Activated naive CD8-positive, alpha-beta T cell treated with anti-CD3 and anti-CD28 coated beads, Interleukin-2, amount 10 ng/mL, durations not matched to agents 7 days and 5 days (primary cell): ENCODE measurements at regions not wholly inside any gene's neighbourhood (a gene's known extent, or its start where the extent isn't known, plus 50 kb on each side); places are given as distances from the start of the nearest gene placed in this dataset.
"Not testable (repeated sequence)": the region's sequence is repeated elsewhere in the genome, so short reads cannot be mapped to it uniquely, and the experiment has no call there.

Experiments used
- ATAC-seq: fragments of 150-1000 bp; cut with Tn5 transposase; one replicate; pipeline ENCODE4 v1.10.0; 2021; ENCODE audit warnings: low read depth, moderate library complexity
- POLR2A ChIA-PET: fragments of 350-600 bp; sonication (Branson Sonifier 250); formaldehyde crosslinking; loops from one replicate; lab custom pipeline; 2021; ENCODE audit warnings: antibody characterized with exemption; lab: Charles Lee
- DNase-seq: peaks from one replicate; pipeline ENCODE4 v3.0.0; 2021
- H3K27ac Mint-ChIP-seq: one replicate; pipeline ENCODE4 v1.8.0; 2022; ENCODE audit warnings: mild to moderate bottlenecking, mixed read lengths
- H3K27me3 Mint-ChIP-seq: one replicate; pipeline ENCODE4 v1.8.0; 2022; ENCODE audit warnings: mild to moderate bottlenecking, moderate library complexity, mixed read lengths
- H3K36me3 Mint-ChIP-seq: one replicate; pipeline ENCODE4 v1.8.0; 2021; ENCODE audit warnings: mild to moderate bottlenecking, mixed read lengths
- H3K4me1 Mint-ChIP-seq: one replicate; pipeline ENCODE4 v1.8.0; 2021; ENCODE audit warnings: mixed read lengths
- H3K4me3 Mint-ChIP-seq: one replicate; pipeline ENCODE4 v1.8.0; 2022; ENCODE audit warnings: mild to moderate bottlenecking, moderate library complexity, mixed read lengths
- H3K9me3 Mint-ChIP-seq: one replicate; pipeline ENCODE4 v1.8.0; 2021; ENCODE audit warnings: mixed read lengths

GRCh38 chr5:148733601-148734438 is 79.5 kb upstream of the HTR4 start:
- Mint-ChIP-seq H3K4me1 (peaks cover 8% of the 10 kb centered on the region), H3K27me3 (peaks cover 15% of the 10 kb centered on the region), H3K36me3 (no peaks in the 10 kb centered on the region), H3K9me3 (no peaks in the 10 kb centered on the region), H3K4me3 (no peak overlapping the region), H3K27ac (no peak overlapping the region)
- ATAC-seq (peak; percentile 40), DNase-seq (peak; percentile 50)
- POLR2A ChIA-PET, result no interaction called here

GRCh38 chr5:148734518-148734917 is 80.2 kb upstream of the HTR4 start:
- H3K27ac Mint-ChIP-seq, result no peak overlapping the region
- no peak overlapping the region for H3K4me3 Mint-ChIP-seq
- H3K36me3 Mint-ChIP-seq, result no peaks in the 10 kb centered on the region
- DNase-seq (no peak), ATAC-seq (no peak)
- peaks cover 15% of the 10 kb centered on the region for H3K27me3 Mint-ChIP-seq
- H3K4me1 Mint-ChIP-seq, result peaks cover 8% of the 10 kb centered on the region
- H3K9me3 Mint-ChIP-seq, result no peaks in the 10 kb centered on the region
- POLR2A ChIA-PET, result no interaction called here

DNA sequence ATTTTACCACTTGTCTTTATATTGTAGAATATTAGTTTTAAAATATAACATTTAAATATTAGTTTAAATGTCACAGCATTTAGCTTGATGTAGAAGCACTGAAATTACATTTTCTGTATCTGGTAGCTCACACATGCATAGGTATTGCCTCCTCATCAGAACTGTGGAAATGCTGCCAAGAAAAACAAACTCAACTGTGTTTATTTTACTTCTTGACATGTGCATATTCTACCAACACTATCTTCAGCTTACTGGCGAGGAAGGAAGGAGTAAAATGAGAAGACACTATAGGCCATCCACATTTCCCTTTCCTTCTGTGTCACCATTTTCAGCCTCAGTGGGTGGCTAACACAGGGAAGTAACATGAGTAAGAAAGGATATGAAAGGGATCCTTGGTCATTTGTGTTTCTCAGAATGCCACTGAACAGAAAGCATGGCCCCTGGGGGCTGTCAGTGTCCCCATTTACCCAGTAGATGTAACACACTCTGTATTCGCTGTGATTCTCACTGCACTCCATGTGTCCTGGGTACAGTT is 81.0 kb upstream of the HTR4 start:
- Mint-ChIP-seq H3K9me3 (no peaks in the 10 kb centered on the region), H3K27ac (no peak overlapping the region), H3K4me1 (peaks cover 10% of the 10 kb centered on the region), H3K4me3 (no peak overlapping the region), H3K36me3 (no peaks in the 10 kb centered on the region), H3K27me3 (peaks cover 19% of the 10 kb centered on the region)
- POLR2A ChIA-PET, result no interaction called here
- ATAC-seq (no peak), DNase-seq (no peak)

GRCh38 chr5:148739023-148739422 is 84.7 kb upstream of the HTR4 start:
- ATAC-seq, result no peak
- Mint-ChIP-seq H3K36me3 (no peaks in the 10 kb centered on the region), H3K4me1 (peaks cover 2% of the 10 kb centered on the region), H3K9me3 (no peaks in the 10 kb centered on the region), H3K4me3 (no peak overlapping the region), H3K27me3 (peaks cover 16% of the 10 kb centered on the region), H3K27ac (no peak overlapping the region)
- no peak for DNase-seq
- POLR2A ChIA-PET, result no interaction called here

DNA sequence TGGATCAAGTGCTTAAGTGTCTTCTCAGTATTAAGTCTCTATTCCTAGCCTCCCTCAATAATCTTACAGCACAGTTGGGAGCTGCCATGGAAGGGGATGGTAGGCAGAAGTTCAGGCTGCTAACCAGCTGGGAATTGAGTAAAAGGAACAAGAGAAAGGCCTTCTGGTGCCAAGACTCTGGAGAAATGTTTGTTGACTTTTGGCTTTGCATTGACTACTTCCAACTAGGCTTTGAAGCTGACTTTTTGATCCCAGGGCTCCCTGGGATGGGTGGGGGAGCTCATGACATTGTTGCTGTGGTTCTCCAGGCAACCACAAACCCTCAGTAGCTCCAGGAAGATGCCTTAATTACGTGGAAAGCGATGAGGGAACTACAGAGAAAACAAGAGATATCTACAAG is 85.2 kb upstream of the HTR4 start:
- POLR2A ChIA-PET, result no interaction called here
- H3K27ac Mint-ChIP-seq, result no peak overlapping the region
- no peak for ATAC-seq
- H3K9me3 Mint-ChIP-seq, result no peaks in the 10 kb centered on the region
- peaks cover 16% of the 10 kb centered on the region for H3K27me3 Mint-ChIP-seq
- H3K4me1 Mint-ChIP-seq, result peaks cover 2% of the 10 kb centered on the region
- DNase-seq, result no peak
- H3K36me3 Mint-ChIP-seq, result no peaks in the 10 kb centered on the region
- no peak overlapping the region for H3K4me3 Mint-ChIP-seq

GRCh38 chr5:148740079-148740858 is 85.9 kb upstream of the HTR4 start:
- no peaks in the 10 kb centered on the region for H3K9me3 Mint-ChIP-seq
- no peak overlapping the region for H3K27ac Mint-ChIP-seq
- no peak overlapping the region for H3K4me3 Mint-ChIP-seq
- H3K4me1 Mint-ChIP-seq, result peaks cover 2% of the 10 kb centered on the region
- no peak for DNase-seq
- H3K36me3 Mint-ChIP-seq, result no peaks in the 10 kb centered on the region
- ATAC-seq, result no peak
- POLR2A ChIA-PET, result no interaction called here
- H3K27me3 Mint-ChIP-seq, result peaks cover 16% of the 10 kb centered on the region

DNA sequence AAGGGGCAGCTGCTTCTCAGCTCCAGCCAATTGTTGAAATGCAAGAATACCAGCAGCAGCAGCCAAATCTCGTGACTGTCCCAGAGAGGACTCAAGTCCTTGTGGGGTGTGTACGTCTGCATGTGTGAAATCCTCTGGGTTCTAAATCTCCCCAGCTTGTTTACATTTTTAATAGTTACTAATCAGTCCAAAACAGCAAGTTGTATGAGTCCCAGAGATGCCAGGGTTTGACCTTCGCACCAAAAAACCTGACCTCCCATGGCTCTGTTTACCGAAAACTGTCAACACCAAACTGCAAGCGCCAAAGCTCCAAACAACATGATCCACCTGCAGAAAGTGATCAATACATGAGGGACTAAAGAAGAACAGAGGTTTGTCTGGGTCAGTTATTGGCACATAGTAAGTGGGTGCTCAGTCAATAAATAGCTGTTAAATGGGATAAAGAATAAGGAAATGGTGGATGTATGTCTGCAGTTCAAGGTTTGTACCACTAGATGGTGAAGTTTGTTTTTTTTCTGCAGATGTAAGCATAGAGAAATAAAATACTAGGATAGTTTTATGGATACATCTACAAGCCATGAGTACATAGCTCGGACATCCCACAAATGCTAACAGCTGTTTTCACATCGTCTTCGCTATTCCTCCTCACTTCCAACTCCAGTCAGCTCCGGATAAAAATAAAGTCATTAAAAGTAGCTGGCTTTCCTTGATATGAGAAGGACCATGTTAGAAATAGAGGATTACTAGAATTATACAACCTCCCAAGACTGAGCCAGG is 85.3 kb upstream of the ADRB2 start:
- peaks cover 12% of the 10 kb centered on the region for H3K27me3 Mint-ChIP-seq
- H3K36me3 Mint-ChIP-seq, result no peaks in the 10 kb centered on the region
- H3K9me3 Mint-ChIP-seq, result no peaks in the 10 kb centered on the region
- POLR2A ChIA-PET, result no interaction called here
- no peak overlapping the region for H3K4me3 Mint-ChIP-seq
- DNase-seq (no peak), ATAC-seq (no peak)
- H3K4me1 Mint-ChIP-seq, result peaks cover 2% of the 10 kb centered on the region
- no peak overlapping the region for H3K27ac Mint-ChIP-seq

- POLR2A ChIA-PET, DNase-seq, H3K4me3 Mint-ChIP-seq, H3K36me3 Mint-ChIP-seq, H3K27ac Mint-ChIP-seq, H3K4me1 Mint-ChIP-seq, H3K27me3 Mint-ChIP-seq, H3K9me3 Mint-ChIP-seq, ATAC-seq: not testable (repeated sequence)
Observed at GRCh38 chr5:148741766-148742165, 84.6 kb upstream of the ADRB2 start.

GRCh38 chr5:148744380-148744779 is 82.0 kb upstream of the ADRB2 start:
- POLR2A ChIA-PET, H3K27ac Mint-ChIP-seq, H3K9me3 Mint-ChIP-seq: not testable (repeated sequence)

GRCh38 chr5:148746826-148747535 is 79.4 kb upstream of the ADRB2 start:
- Mint-ChIP-seq H3K27ac (no peak overlapping the region), H3K9me3 (no peaks in the 10 kb centered on the region), H3K4me3 (no peak overlapping the region), H3K36me3 (no peaks in the 10 kb centered on the region), H3K27me3 (peaks cover 7% of the 10 kb centered on the region), H3K4me1 (no peaks in the 10 kb centered on the region)
- no peak for DNase-seq
- POLR2A ChIA-PET, result no interaction called here
- ATAC-seq, result no peak

More at GRCh38 chr5:148744380-148744779, 82.0 kb upstream of the ADRB2 start:
- not testable (repeated sequence) for H3K4me1 Mint-ChIP-seq, H3K36me3 Mint-ChIP-seq, H3K4me3 Mint-ChIP-seq, ATAC-seq, DNase-seq
- peaks cover 11% of the 10 kb centered on the region for H3K27me3 Mint-ChIP-seq

DNA sequence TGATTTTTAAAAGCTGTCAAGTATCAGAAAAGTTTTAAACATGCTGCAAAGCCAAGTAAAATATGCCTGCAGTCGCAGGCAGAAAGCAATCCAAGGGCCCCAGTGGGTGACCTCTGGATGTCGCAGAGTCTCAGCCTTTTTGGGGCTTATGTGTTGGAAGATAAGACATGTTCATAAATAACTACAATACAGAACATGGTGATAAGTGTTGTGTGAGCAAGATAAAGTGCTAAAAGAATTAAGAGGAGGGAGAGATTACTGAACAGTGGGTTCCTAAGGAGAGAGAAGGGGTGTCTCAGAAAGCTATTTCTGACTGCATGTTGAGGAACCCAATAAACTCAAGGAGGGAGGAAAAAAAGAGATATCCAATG is 78.9 kb upstream of the ADRB2 start:
- ATAC-seq, result no peak

GRCh38 chr5:148748702-148749392 is 77.6 kb upstream of the ADRB2 start:
- POLR2A ChIA-PET, result no interaction called here

More for the DNA sequence above, 78.9 kb upstream of the ADRB2 start:
- Mint-ChIP-seq H3K4me1 (no peaks in the 10 kb centered on the region), H3K36me3 (no peaks in the 10 kb centered on the region), H3K4me3 (no peak overlapping the region), H3K27ac (no peak overlapping the region), H3K27me3 (peaks cover 4% of the 10 kb centered on the region), H3K9me3 (no peaks in the 10 kb centered on the region)
- no peak for DNase-seq
- POLR2A ChIA-PET, result no interaction called here

More at GRCh38 chr5:148748702-148749392, 77.6 kb upstream of the ADRB2 start:
- Mint-ChIP-seq H3K4me3 (no peak overlapping the region), H3K27me3 (peaks cover 7% of the 10 kb centered on the region), H3K36me3 (no peaks in the 10 kb centered on the region), H3K9me3 (peaks cover 2% of the 10 kb centered on the region), H3K27ac (no peak overlapping the region), H3K4me1 (no peaks in the 10 kb centered on the region)
- ATAC-seq, result no peak
- DNase-seq, result no peak
